Stomach (tissue), 8 donors: ENCODE measurements at regions not wholly inside any gene's neighbourhood (a gene's known extent, or its start where the extent isn't known, plus 50 kb on each side); places are given as distances from the start of the nearest gene placed in this dataset.

ENCODE experiments used
- DNase-seq, 2 donors: peaks; one replicate each; pipeline versions ENCODE4 v3.0.0 to v3.0.0-alpha.2; 2013 to 2019
- H3K27ac ChIP-seq, 5 donors: fragments of 200-600 bp in 4 of 5; sonication (generic) in 4 of 5; one replicate each; pipeline ENCODE4 v1.5.1; 2013 to 2019; ENCODE audit warnings: mild to moderate bottlenecking in 1 of 5, moderate library complexity in 1 of 5
- H3K27me3 ChIP-seq, 3 donors: fragments of 200-600 bp; sonication (generic); one replicate each; pipeline ENCODE4 v1.5.1; 2017 to 2019; ENCODE audit warnings: mixed run types in 1 of 3
- H3K36me3 ChIP-seq, 4 donors: fragments of 200-600 bp; sonication (generic); 1 replicate in 3 of 4; 2 replicates in 1 of 4; pipeline ENCODE4 v1.5.1; 2016 to 2019
- H3K4me1 ChIP-seq, 4 donors: fragments of 200-600 bp; sonication (generic); one replicate each; pipeline ENCODE4 v1.5.1; 2016 to 2019
- H3K4me3 ChIP-seq, 4 donors: fragments of 200-600 bp; sonication (generic) in 3 of 4; one replicate each; pipeline ENCODE4 v1.5.1; 2016 to 2019; ENCODE audit warnings: mild to moderate bottlenecking in 1 of 4
- H3K9me3 ChIP-seq, 4 donors: fragments of 200-600 bp; sonication (generic); one replicate each; pipeline ENCODE4 v1.5.1; 2016 to 2019
- CTCF ChIP-seq, 7 experiments: fragments of 450-650 bp in 4 of 7; fragments of 200-600 bp in 3 of 7; sonication (generic) in 3 of 7; IDR thresholded peaks; one replicate each; pipeline ENCODE4 v1.5.1; 2016 to 2019; ENCODE audit warnings: antibody characterized with exemption in 7 of 7, control low read depth in 2 of 7, mild to moderate bottlenecking in 1 of 7
- EP300 ChIP-seq: sonication (generic); formaldehyde crosslinking; IDR thresholded peaks from one replicate; pipeline ENCODE4 v1.6.1; 2017; ENCODE audit warnings: antibody characterized with exemption
- POLR2A ChIP-seq, 4 donors: fragments of 450-650 bp; IDR thresholded peaks; one replicate each; pipeline ENCODE4 v1.6.1; 2016; ENCODE audit warnings: antibody characterized with exemption in 4 of 4, control low read depth in 2 of 4, mild to moderate bottlenecking in 1 of 4, moderate library complexity in 1 of 4
- POLR2AphosphoS5 ChIP-seq, 3 donors: sonication (generic); formaldehyde crosslinking; IDR thresholded peaks; one replicate each; pipeline ENCODE4 v1.6.1; 2016; ENCODE audit warnings: antibody characterized with exemption in 3 of 3
- WGBS, 5 donors: extraction: QIAGEN DNeasy Blood & Tissue Kit in 3 of 5; methylation state at CpG; one replicate each; pipeline versions ENCODE4 v1.1.5 to v1.1.7; 2013 to 2018; 5-methylcytosine and 5-hydroxymethylcytosine counted together
- intact Hi-C: fragments of 100-400 bp; cut with DNase I; formaldehyde crosslinking; loops from one replicate; pipeline ENCODE4 v1.15.1; 2023; ENCODE audit warnings: low total_unique reads
- small RNA-seq, 4 donors: library from RNA; depleted of rRNA; stranded (forward); fragments of <200 nt; gene quantifications; one replicate each; pipeline ENCODE3, GENCODE V24; 2016
- donor health status: healthy with polysubstance abuse.
- donor health status: Bipolar disorder and iron deficiency.
- donor health status: healthy.

- Histone ChIP-seq H3K4me3 (no peak overlapping the region), H3K27me3 (no peaks in the 10 kb centered on the region), H3K36me3 (no peaks in the 10 kb centered on the region), H3K4me1 (peaks cover 16 to 68% (median 56%) of the 10 kb centered on the region in 4 donors), H3K9me3 (no peaks in the 10 kb centered on the region), H3K27ac (no peak overlapping the region)
- TF ChIP-seq POLR2A (IDR thresholded peaks at IDR 0.05) (no peak), CTCF (IDR thresholded peaks at IDR 0.05) (no peak), POLR2AphosphoS5 (IDR thresholded peaks at IDR 0.05) (no peak), EP300 (no peak)
- no peak for DNase-seq
- intact Hi-C loops, result no loop called here
- WGBS, 5 donors, result 84 to 91% (median 87%) methylated on average over 4 of the region's 4 CpGs
These were observed 51.5 kb upstream of the MGAT5 start for GRCh38 chr2:134202371-134202770.

GRCh38 chr2:134203175-134203574, 50.7 kb upstream of the MGAT5 start:
- no peak overlapping the region for H3K27ac ChIP-seq
- intact Hi-C loops, result no loop called here
- H3K9me3 ChIP-seq, result no peaks in the 10 kb centered on the region
- no peak overlapping the region for H3K4me3 ChIP-seq
- H3K4me1 ChIP-seq, result peaks cover 20 to 68% (median 53%) of the 10 kb centered on the region in 4 donors
- no peak for TF ChIP-seq POLR2AphosphoS5 (IDR thresholded peaks at IDR 0.05)
- TF ChIP-seq CTCF (IDR thresholded peaks at IDR 0.05), result no peak
- TF ChIP-seq POLR2A (IDR thresholded peaks at IDR 0.05), result no peak
- no peak for TF ChIP-seq EP300
- DNase-seq, result no peak
- no peaks in the 10 kb centered on the region for H3K36me3 ChIP-seq
- H3K27me3 ChIP-seq, result no peaks in the 10 kb centered on the region

Small RNA genes lying in the stretch of these regions (small RNA-seq; reads per million reads assigned to genes)
- 0.15 to 0.30 (median 0.25) reads per million in 4 donors for gene MIR3679
